ENCODE measurements at regions not wholly inside any gene's neighbourhood (a gene's known extent, or its start where the extent isn't known, plus 50 kb on each side); places are given as distances from the start of the nearest gene placed in this dataset.
"Not testable (repeated sequence)": the region's sequence is repeated elsewhere in the genome, so short reads cannot be mapped to it uniquely, and the experiment has no call there.

- not testable (repeated sequence) for TF ChIP-seq CTCF (IDR thresholded peaks at IDR 0.05; ENCODE audit: extremely low read depth in 1 of 2, insufficient read depth in 1 of 2, low read depth in 1 of 2, low read length in 2 of 2); POLR2A (IDR thresholded peaks at IDR 0.05; ENCODE audit: low read depth, low read length); EZH2 (IDR thresholded peaks at IDR 0.05; ENCODE audit: borderline replicate concordance, low read depth, low read length, severe bottlenecking)
Measured at GRCh38 chr13:63741814-63742101, 2326.1 kb upstream of the PCDH20 start.

Data from endothelial cell of umbilical vein (primary cell).